ENCODE measurements at regions not wholly inside any gene's neighbourhood (a gene's known extent, or its start where the extent isn't known, plus 50 kb on each side); places are given as distances from the start of the nearest gene placed in this dataset.

- TF ChIP-seq CTCF (tag by site-specific recombination; IDR thresholded peaks at IDR 0.05) (no peak), PBX3 (CRISPR knock-in tag; IDR thresholded peaks at IDR 0.05) (no peak)
Observed at GRCh38 chr12:113766131-113766878, 199.8 kb downstream of the RBM19 start.

Data from HEK293 (cell line).